ENCODE measurements at regions not wholly inside any gene's neighbourhood (a gene's known extent, or its start where the extent isn't known, plus 50 kb on each side); places are given as distances from the start of the nearest gene placed in this dataset.

- in situ Hi-C loops (cut with HindIII; ENCODE audit: low pct_unique_long_range_greater_than_20kb, low sequenced_read_pairs): no loop called here
- no peak for DNase-seq (ENCODE audit: low read depth, low spot score)
These were observed 425.8 kb upstream of the NRP1 start for GRCh38 chr10:33760056-33760943.

GRCh38 chr10:33759191-33759590 is 424.7 kb upstream of the NRP1 start:
- in situ Hi-C loops (cut with HindIII; ENCODE audit: low pct_unique_long_range_greater_than_20kb, low sequenced_read_pairs): no loop called here
- no peak for DNase-seq (ENCODE audit: low read depth, low spot score)

- no peak for DNase-seq (ENCODE audit: low read depth, low spot score)
- in situ Hi-C loops (cut with HindIII; ENCODE audit: low pct_unique_long_range_greater_than_20kb, low sequenced_read_pairs): no loop called here
These were observed 423.8 kb upstream of the NRP1 start for GRCh38 chr10:33758299-33758698.

GRCh38 chr10:33754052-33754451 is 419.6 kb upstream of the NRP1 start:
- DNase-seq (ENCODE audit: low read depth, low spot score): no peak
- in situ Hi-C loops (cut with HindIII; ENCODE audit: low pct_unique_long_range_greater_than_20kb, low sequenced_read_pairs): no loop called here

GRCh38 chr10:33753389-33753788 is 418.9 kb upstream of the NRP1 start:
- DNase-seq (ENCODE audit: low read depth, low spot score): no peak
- in situ Hi-C loops (cut with HindIII; ENCODE audit: low pct_unique_long_range_greater_than_20kb, low sequenced_read_pairs): no loop called here

GRCh38 chr10:33749790-33750189 is 415.3 kb upstream of the NRP1 start:
- in situ Hi-C loops (cut with HindIII; ENCODE audit: low pct_unique_long_range_greater_than_20kb, low sequenced_read_pairs): no loop called here

GRCh38 chr10:33749067-33749735 is 414.7 kb upstream of the NRP1 start:
- DNase-seq (ENCODE audit: low read depth, low spot score): no peak
- in situ Hi-C loops (cut with HindIII; ENCODE audit: low pct_unique_long_range_greater_than_20kb, low sequenced_read_pairs): no loop called here

More at GRCh38 chr10:33749790-33750189, 415.3 kb upstream of the NRP1 start:
- no peak for DNase-seq (ENCODE audit: low read depth, low spot score)

- no peak for DNase-seq (ENCODE audit: low read depth, low spot score)
- in situ Hi-C loops (cut with HindIII; ENCODE audit: low pct_unique_long_range_greater_than_20kb, low sequenced_read_pairs): no loop called here
These were observed 412.4 kb upstream of the NRP1 start for GRCh38 chr10:33746836-33747268.

- no peak for DNase-seq (ENCODE audit: low read depth, low spot score)
- in situ Hi-C loops (cut with HindIII; ENCODE audit: low pct_unique_long_range_greater_than_20kb, low sequenced_read_pairs): no loop called here
These were observed 411.7 kb upstream of the NRP1 start for GRCh38 chr10:33746186-33746585.

GRCh38 chr10:33743429-33743857 is 409.0 kb upstream of the NRP1 start:
- no peak for DNase-seq (ENCODE audit: low read depth, low spot score)
- in situ Hi-C loops (cut with HindIII; ENCODE audit: low pct_unique_long_range_greater_than_20kb, low sequenced_read_pairs): no loop called here

GRCh38 chr10:33739031-33739430 is 404.6 kb upstream of the NRP1 start:
- in situ Hi-C loops (cut with HindIII; ENCODE audit: low pct_unique_long_range_greater_than_20kb, low sequenced_read_pairs): no loop called here
- no peak for DNase-seq (ENCODE audit: low read depth, low spot score)

- no peak for DNase-seq (ENCODE audit: low read depth, low spot score)
- in situ Hi-C loops (cut with HindIII; ENCODE audit: low pct_unique_long_range_greater_than_20kb, low sequenced_read_pairs): no loop called here
These were observed 401.0 kb upstream of the NRP1 start for GRCh38 chr10:33735464-33735923.

GRCh38 chr10:33734393-33735155 is 400.1 kb upstream of the NRP1 start:
- in situ Hi-C loops (cut with HindIII; ENCODE audit: low pct_unique_long_range_greater_than_20kb, low sequenced_read_pairs): no loop called here
- DNase-seq (ENCODE audit: low read depth, low spot score): no peak

- DNase-seq (ENCODE audit: low read depth, low spot score): no peak
- in situ Hi-C loops (cut with HindIII; ENCODE audit: low pct_unique_long_range_greater_than_20kb, low sequenced_read_pairs): no loop called here
These were observed 398.6 kb upstream of the NRP1 start for GRCh38 chr10:33733058-33733457.

GRCh38 chr10:33732161-33732680 is 397.8 kb upstream of the NRP1 start:
- no peak for DNase-seq (ENCODE audit: low read depth, low spot score)
- in situ Hi-C loops (cut with HindIII; ENCODE audit: low pct_unique_long_range_greater_than_20kb, low sequenced_read_pairs): no loop called here

- in situ Hi-C loops (cut with HindIII; ENCODE audit: low pct_unique_long_range_greater_than_20kb, low sequenced_read_pairs): no loop called here
- no peak for DNase-seq (ENCODE audit: low read depth, low spot score)
These were observed 396.9 kb upstream of the NRP1 start for GRCh38 chr10:33731322-33731721.

- in situ Hi-C loops (cut with HindIII; ENCODE audit: low pct_unique_long_range_greater_than_20kb, low sequenced_read_pairs): no loop called here
- no peak for DNase-seq (ENCODE audit: low read depth, low spot score)
These were observed 391.0 kb upstream of the NRP1 start for GRCh38 chr10:33725430-33725829.

GRCh38 chr10:33723181-33723580 is 388.7 kb upstream of the NRP1 start:
- no peak for DNase-seq (ENCODE audit: low read depth, low spot score)
- in situ Hi-C loops (cut with HindIII; ENCODE audit: low pct_unique_long_range_greater_than_20kb, low sequenced_read_pairs): no loop called here
